ENCODE measurements at regions not wholly inside any gene's neighbourhood (a gene's known extent, or its start where the extent isn't known, plus 50 kb on each side); places are given as distances from the start of the nearest gene placed in this dataset.

- no peaks in the 10 kb centered on the region for H3K36me3 ChIP-seq (ENCODE audit: control insufficient read depth, insufficient read depth, low read length)
- H3K27me3 ChIP-seq (ENCODE audit: control insufficient read depth, insufficient read depth, low read length) = no peaks in the 10 kb centered on the region
- no peak for DNase-seq (ENCODE audit: low read depth)
- H3K4me3 ChIP-seq (ENCODE audit: low read depth, low read length) = no peak overlapping the region
- no peak for TF ChIP-seq CTCF (IDR thresholded peaks at IDR 0.05; ENCODE audit: insufficient read depth, low read length, poor library complexity, severe bottlenecking)
These were observed 372.5 kb downstream of the SATB2 start for GRCh38 chr2:199085261-199085660.

DNA sequence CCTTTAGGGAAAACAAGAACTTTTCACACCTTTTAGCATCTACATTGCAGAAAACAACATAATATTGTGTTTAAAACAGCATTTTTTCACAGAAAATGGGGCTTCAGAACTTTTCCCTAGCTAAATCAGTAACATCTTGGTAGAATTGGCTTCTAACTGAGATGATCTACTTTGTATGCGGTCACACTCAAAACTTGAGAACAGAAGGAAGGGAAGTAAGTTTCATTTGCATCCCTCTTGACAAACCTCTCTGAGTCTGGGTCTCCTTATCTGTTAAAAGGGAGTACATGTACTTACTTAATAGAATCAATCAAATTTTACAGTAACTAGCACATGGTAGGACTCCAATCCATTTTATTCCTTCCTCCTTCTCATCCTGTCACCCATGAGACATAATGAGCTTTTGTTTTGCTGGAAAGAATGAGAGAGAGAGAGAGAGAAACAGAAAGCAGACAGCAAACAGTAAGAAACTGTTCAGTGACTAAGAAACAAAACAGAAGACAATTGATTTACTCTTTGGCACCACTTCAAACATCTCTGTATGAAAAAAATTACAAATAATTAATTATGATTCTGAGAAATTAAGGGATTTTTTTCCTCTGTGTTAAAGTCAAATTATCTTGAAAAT, 387.3 kb downstream of the SATB2 start:
- H3K27me3 ChIP-seq (ENCODE audit: control insufficient read depth, insufficient read depth, low read length) = no peaks in the 10 kb centered on the region
- no peak for DNase-seq (ENCODE audit: low read depth)
- no peak for TF ChIP-seq CTCF (IDR thresholded peaks at IDR 0.05; ENCODE audit: insufficient read depth, low read length, poor library complexity, severe bottlenecking)
- H3K4me3 ChIP-seq (ENCODE audit: low read depth, low read length) = no peak overlapping the region
- H3K36me3 ChIP-seq (ENCODE audit: control insufficient read depth, insufficient read depth, low read length) = no peaks in the 10 kb centered on the region

- TF ChIP-seq CTCF (IDR thresholded peaks at IDR 0.05; ENCODE audit: insufficient read depth, low read length, poor library complexity, severe bottlenecking) = no peak
- Histone ChIP-seq H3K4me3 (ENCODE audit: low read depth, low read length) (no peak overlapping the region), H3K27me3 (ENCODE audit: control insufficient read depth, insufficient read depth, low read length) (no peaks in the 10 kb centered on the region), H3K36me3 (ENCODE audit: control insufficient read depth, insufficient read depth, low read length) (no peaks in the 10 kb centered on the region)
- DNase-seq (ENCODE audit: low read depth) = no peak
These were observed 393.5 kb downstream of the SATB2 start for GRCh38 chr2:199064201-199064600.

DNA sequence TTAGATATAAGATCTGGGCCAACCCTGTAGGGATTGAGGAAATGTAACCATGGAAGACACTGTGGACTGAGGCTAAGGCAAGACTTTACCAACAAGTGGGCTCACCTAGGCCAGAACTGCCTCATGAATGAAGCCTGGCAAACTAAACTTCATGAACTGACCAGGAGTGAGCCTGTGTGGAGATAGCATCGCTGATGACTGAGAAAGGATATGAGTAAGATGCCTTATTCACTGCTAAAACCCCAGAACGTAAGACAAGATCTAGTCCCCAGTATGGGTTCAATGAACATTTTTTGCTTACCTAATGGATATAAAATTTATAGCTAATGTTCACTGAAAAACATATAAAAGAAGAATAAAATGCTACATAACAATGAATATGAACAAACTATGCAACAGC, 399.8 kb downstream of the SATB2 start:
- no peak for TF ChIP-seq CTCF (IDR thresholded peaks at IDR 0.05; ENCODE audit: insufficient read depth, low read length, poor library complexity, severe bottlenecking)
- H3K4me3 ChIP-seq (ENCODE audit: low read depth, low read length) = no peak overlapping the region
- no peak for DNase-seq (ENCODE audit: low read depth)
- H3K36me3 ChIP-seq (ENCODE audit: control insufficient read depth, insufficient read depth, low read length) = no peaks in the 10 kb centered on the region
- no peaks in the 10 kb centered on the region for H3K27me3 ChIP-seq (ENCODE audit: control insufficient read depth, insufficient read depth, low read length)

GRCh38 chr2:199055336-199055735, 402.4 kb downstream of the SATB2 start:
- H3K4me3 ChIP-seq (ENCODE audit: low read depth, low read length) = no peak overlapping the region
- no peak for TF ChIP-seq CTCF (IDR thresholded peaks at IDR 0.05; ENCODE audit: insufficient read depth, low read length, poor library complexity, severe bottlenecking)
- DNase-seq (ENCODE audit: low read depth) = no peak
- no peaks in the 10 kb centered on the region for H3K27me3 ChIP-seq (ENCODE audit: control insufficient read depth, insufficient read depth, low read length)
- no peaks in the 10 kb centered on the region for H3K36me3 ChIP-seq (ENCODE audit: control insufficient read depth, insufficient read depth, low read length)
